Brain microvascular endothelial cell (primary cell): ENCODE measurements at regions not wholly inside any gene's neighbourhood (a gene's known extent, or its start where the extent isn't known, plus 50 kb on each side); places are given as distances from the start of the nearest gene placed in this dataset.

Experiments used
- DNase-seq: peaks from one replicate; pipeline ENCODE4 v3.0.0-alpha.2; 2020
- H3K27ac ChIP-seq: fragments of 250-450 bp; sonication (Bioruptor Pico); 2 replicates; pipeline ENCODE4 v1.5.1; 2020; ENCODE audit warnings: mild to moderate bottlenecking, moderate library complexity
- H3K27me3 ChIP-seq: fragments of 250-450 bp; sonication (Bioruptor Pico); replicated peaks from 2 replicates; pipeline ENCODE4 v1.5.1; 2020; ENCODE audit warnings: mild to moderate bottlenecking
- H3K36me3 ChIP-seq: fragments of 250-450 bp; sonication (Bioruptor Pico); replicated peaks from 2 replicates; pipeline ENCODE4 v1.5.1; 2020; ENCODE audit warnings: mild to moderate bottlenecking
- H3K4me3 ChIP-seq: 2 replicates; pipeline ENCODE4 v1.5.1; 2011; ENCODE audit warnings: low read depth, mild to moderate bottlenecking, control low read depth, low read length, moderate library complexity
- in situ Hi-C: cut with HindIII; loops from 2 replicates; pipeline ENCODE4 v1.10.0; 2017; ENCODE audit warnings: low sequenced_read_pairs, low pct_ligation_motif_present
- TF ChIP-seq, protein P1 (sequence below): IDR thresholded peaks from 2 replicates; pipeline ENCODE4 v1.5.1; 2011; ENCODE audit warnings: low read depth, mild to moderate bottlenecking, moderate library complexity, low read length, control low read depth, inconsistent platforms; ENCODE audit errors: missing control alignments

DNA sequence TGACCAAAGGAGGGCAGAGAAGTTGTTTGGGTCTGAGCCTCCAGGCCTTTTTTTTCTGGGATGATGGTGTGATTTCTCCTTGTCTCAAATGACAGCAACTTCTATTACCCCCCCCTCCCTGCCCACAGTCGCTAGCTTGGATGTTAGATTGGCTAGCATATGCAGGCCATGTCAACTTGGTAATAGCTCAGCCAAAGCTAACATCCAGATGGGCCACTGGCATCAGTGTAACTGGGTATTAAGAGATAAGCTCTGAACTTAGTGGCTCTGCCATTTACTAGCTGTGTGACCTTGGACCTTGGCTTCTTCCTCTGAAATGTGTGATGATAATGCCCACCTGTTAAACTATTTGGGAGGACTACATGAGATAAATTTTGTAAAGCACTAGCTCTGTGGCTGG lies 86.9 kb upstream of the TSPAN2 start:
- H3K27ac ChIP-seq: no peak overlapping the region
- no peaks in the 10 kb centered on the region for H3K36me3 ChIP-seq
- in situ Hi-C loops: loop anchor here (25.0 kb wide), 1 partner anchor 286 kb away; no protein-coding TSS in a partner anchor
- DNase-seq: no peak
- H3K4me3 ChIP-seq: no peak overlapping the region
- H3K27me3 ChIP-seq: no peaks in the 10 kb centered on the region
- TF ChIP-seq, protein P1, sequence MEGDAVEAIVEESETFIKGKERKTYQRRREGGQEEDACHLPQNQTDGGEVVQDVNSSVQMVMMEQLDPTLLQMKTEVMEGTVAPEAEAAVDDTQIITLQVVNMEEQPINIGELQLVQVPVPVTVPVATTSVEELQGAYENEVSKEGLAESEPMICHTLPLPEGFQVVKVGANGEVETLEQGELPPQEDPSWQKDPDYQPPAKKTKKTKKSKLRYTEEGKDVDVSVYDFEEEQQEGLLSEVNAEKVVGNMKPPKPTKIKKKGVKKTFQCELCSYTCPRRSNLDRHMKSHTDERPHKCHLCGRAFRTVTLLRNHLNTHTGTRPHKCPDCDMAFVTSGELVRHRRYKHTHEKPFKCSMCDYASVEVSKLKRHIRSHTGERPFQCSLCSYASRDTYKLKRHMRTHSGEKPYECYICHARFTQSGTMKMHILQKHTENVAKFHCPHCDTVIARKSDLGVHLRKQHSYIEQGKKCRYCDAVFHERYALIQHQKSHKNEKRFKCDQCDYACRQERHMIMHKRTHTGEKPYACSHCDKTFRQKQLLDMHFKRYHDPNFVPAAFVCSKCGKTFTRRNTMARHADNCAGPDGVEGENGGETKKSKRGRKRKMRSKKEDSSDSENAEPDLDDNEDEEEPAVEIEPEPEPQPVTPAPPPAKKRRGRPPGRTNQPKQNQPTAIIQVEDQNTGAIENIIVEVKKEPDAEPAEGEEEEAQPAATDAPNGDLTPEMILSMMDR: no peak

DNA sequence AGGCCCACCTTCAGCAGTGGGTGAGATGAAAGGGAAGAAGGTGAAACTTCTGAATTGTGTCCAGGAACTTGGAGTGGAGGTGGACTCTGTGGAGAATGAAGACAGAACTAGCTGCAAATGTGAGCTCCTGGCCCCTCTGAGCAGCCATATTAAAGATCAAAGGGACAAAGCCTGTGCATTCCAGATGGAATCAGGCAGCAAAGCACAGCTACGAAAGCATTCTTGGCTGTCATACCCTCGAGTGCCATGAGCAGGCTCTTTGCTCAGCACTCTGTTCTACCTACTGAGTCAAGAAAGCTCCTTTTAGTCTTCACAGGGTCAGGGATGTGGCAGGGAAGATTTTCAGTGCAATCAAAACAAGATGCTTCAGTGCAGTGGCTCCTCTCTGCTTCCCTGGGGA lies 86.3 kb upstream of the TSPAN2 start:
- TF ChIP-seq, protein P1: no peak
- Histone ChIP-seq H3K36me3 (no peaks in the 10 kb centered on the region), H3K27me3 (no peaks in the 10 kb centered on the region), H3K4me3 (no peak overlapping the region), H3K27ac (no peak overlapping the region)
- in situ Hi-C loops: loop anchor here (25.0 kb wide), 1 partner anchor 287 kb away; no protein-coding TSS in a partner anchor
- no peak for DNase-seq

DNA sequence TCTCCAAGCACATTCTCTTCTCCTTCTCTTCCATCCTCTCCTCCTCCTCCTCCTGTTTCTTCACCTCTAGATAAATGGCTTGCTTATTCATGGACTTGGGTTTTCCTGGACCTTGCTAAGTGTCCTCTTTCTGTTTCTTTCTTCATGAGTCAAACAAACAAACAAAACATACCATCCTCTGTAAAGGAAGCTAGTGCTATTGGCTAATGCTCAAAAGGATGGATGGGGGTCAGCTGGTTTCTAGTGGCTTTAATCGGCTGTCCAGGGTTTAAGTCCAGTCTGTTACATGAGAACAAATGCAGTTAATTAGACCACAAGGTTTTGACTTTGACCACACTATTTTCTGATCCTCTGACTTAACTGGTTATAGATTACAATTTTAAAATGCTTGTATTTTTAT lies 83.8 kb upstream of the TSPAN2 start:
- Histone ChIP-seq H3K27me3 (no peaks in the 10 kb centered on the region), H3K36me3 (no peaks in the 10 kb centered on the region), H3K4me3 (no peak overlapping the region), H3K27ac (no peak overlapping the region)
- TF ChIP-seq, protein P1: no peak
- in situ Hi-C loops: no loop called here
- DNase-seq: no peak

DNA sequence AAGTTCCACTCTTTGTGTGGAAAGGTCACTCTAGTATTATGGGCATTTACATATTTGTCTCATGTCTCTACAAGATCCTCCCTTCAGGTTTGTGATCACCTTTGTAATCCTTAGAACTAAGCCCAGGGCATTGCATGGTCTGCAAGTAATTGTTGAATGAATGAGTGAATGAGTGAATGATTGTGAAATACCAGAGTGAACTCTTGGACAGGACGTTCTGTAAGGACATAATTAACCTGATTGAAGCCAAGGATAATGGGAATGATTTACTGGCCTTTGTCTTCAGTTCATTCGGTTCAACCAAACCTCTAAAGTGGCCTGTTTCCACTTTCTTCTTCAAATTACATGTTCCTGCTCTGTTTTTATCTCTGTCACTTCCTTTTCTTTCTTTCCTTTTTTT lies 83.0 kb upstream of the TSPAN2 start:
- TF ChIP-seq, protein P1: no peak
- in situ Hi-C loops: no loop called here
- no peak overlapping the region for H3K27ac ChIP-seq
- H3K27me3 ChIP-seq: no peaks in the 10 kb centered on the region
- DNase-seq: no peak
- no peaks in the 10 kb centered on the region for H3K36me3 ChIP-seq
- no peak overlapping the region for H3K4me3 ChIP-seq

DNA sequence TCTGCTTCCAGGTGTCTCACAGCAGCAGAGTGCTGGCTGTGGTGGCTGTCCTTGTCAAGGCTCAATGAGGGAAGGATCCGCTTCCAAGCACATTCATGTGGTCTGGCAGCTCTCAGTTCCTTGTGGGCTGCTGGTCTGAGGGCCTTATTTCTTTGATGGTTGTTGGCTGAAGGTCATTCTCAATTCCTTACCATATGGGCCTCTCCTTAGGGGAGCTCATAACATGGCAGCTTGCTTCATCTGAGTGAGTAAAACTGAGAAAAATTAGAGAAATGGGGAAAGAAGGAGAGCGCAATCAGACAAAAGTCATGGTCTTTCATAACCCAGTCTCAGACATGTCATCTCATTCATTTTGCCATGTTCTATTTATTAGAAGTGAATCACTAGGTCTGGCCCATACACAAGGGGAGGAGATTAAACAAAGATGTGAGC lies 81.7 kb upstream of the TSPAN2 start:
- no peak for DNase-seq
- H3K27ac ChIP-seq: no peak overlapping the region

DNA sequence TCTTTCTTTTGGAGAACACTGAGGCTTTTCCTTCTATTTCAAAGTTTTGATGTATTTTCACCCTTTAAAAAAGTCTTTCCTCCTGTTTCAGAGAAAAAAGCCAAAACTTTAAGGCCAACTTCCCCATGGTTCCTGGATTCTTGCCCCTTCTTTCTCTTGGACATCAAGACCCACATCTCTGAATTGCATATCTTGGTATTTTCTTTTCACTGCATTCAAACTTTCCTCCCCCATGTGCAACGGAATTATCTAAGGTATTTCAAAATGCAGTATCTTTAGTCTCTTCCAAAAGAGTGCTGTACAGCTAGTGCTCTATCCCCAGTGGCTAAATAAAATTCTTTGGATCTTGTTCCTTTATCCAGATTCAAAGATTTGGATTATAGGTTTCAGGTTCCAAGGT lies 81.1 kb upstream of the TSPAN2 start:
- no peak for DNase-seq
- in situ Hi-C loops: no loop called here
- H3K36me3 ChIP-seq: no peaks in the 10 kb centered on the region
- TF ChIP-seq, protein P1: no peak
- H3K4me3 ChIP-seq: no peak overlapping the region
- no peak overlapping the region for H3K27ac ChIP-seq
- H3K27me3 ChIP-seq: no peaks in the 10 kb centered on the region

More for the DNA sequence above, 81.7 kb upstream of the TSPAN2 start:
- H3K27me3 ChIP-seq: no peaks in the 10 kb centered on the region
- TF ChIP-seq, protein P1: no peak
- no peak overlapping the region for H3K4me3 ChIP-seq
- no peaks in the 10 kb centered on the region for H3K36me3 ChIP-seq
- in situ Hi-C loops: no loop called here
